Stomach (tissue), 4 donors: ENCODE measurements at regions not wholly inside any gene's neighbourhood (a gene's known extent, or its start where the extent isn't known, plus 50 kb on each side); places are given as distances from the start of the nearest gene placed in this dataset.

ENCODE experiments used
- POLR2A ChIP-seq, 4 donors: fragments of 450-650 bp; IDR thresholded peaks; one replicate each; pipeline ENCODE4 v1.6.1; 2016; ENCODE audit warnings: antibody characterized with exemption in 4 of 4, control low read depth in 2 of 4, mild to moderate bottlenecking in 1 of 4, moderate library complexity in 1 of 4
- POLR2AphosphoS5 ChIP-seq, 3 donors: sonication (generic); formaldehyde crosslinking; IDR thresholded peaks; one replicate each; pipeline ENCODE4 v1.6.1; 2016; ENCODE audit warnings: antibody characterized with exemption in 3 of 3
- TF ChIP-seq, protein P1 (sequence below), 7 experiments: fragments of 450-650 bp in 4 of 7; fragments of 200-600 bp in 3 of 7; sonication (generic) in 3 of 7; IDR thresholded peaks; one replicate each; pipeline ENCODE4 v1.5.1; 2016 to 2019; ENCODE audit warnings: antibody characterized with exemption in 7 of 7, control low read depth in 2 of 7, mild to moderate bottlenecking in 1 of 7

DNA sequence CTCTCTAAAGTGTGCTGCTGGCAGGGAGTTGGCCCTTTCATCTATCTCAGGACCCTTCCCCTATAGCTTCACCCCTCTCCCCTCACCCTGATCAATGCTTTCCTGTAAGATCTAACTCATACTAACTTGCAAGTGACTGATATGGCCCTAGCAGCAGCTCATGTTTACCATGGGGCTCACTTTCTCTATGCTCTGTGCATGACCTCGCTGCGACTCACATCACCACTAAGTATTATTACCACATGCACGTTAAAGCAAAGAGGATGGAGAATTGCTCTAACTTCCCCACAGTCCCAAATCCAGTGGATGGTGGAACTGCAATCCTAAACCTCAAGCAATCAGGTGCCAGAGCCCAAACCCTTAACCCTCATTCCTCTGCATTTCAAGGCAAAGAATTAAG is 626.6 kb downstream of the MID1IP1 start:
- TF ChIP-seq, protein P1, sequence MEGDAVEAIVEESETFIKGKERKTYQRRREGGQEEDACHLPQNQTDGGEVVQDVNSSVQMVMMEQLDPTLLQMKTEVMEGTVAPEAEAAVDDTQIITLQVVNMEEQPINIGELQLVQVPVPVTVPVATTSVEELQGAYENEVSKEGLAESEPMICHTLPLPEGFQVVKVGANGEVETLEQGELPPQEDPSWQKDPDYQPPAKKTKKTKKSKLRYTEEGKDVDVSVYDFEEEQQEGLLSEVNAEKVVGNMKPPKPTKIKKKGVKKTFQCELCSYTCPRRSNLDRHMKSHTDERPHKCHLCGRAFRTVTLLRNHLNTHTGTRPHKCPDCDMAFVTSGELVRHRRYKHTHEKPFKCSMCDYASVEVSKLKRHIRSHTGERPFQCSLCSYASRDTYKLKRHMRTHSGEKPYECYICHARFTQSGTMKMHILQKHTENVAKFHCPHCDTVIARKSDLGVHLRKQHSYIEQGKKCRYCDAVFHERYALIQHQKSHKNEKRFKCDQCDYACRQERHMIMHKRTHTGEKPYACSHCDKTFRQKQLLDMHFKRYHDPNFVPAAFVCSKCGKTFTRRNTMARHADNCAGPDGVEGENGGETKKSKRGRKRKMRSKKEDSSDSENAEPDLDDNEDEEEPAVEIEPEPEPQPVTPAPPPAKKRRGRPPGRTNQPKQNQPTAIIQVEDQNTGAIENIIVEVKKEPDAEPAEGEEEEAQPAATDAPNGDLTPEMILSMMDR (IDR thresholded peaks at IDR 0.05), result no peak
- TF ChIP-seq POLR2AphosphoS5 (IDR thresholded peaks at IDR 0.05) (no peak), POLR2A (IDR thresholded peaks at IDR 0.05) (no peak)
